ENCODE measurements at regions not wholly inside any gene's neighbourhood (a gene's known extent, or its start where the extent isn't known, plus 50 kb on each side); places are given as distances from the start of the nearest gene placed in this dataset.

GRCh38 chr9:28396058-28396457 is 822.8 kb upstream of the C9orf72 start:
- no peak for TF ChIP-seq POLR2A (IDR thresholded peaks at IDR 0.05)
- no peak for TF ChIP-seq CTCF (IDR thresholded peaks at IDR 0.05)

All from right lobe of liver (tissue), 4 donors.